Trophoblast cell (in vitro differentiated cells and primary cell): ENCODE measurements at regions not wholly inside any gene's neighbourhood (a gene's known extent, or its start where the extent isn't known, plus 50 kb on each side); places are given as distances from the start of the nearest gene placed in this dataset.

Experiments
- DNase-seq, 2 donors: peaks; one replicate each; pipeline ENCODE4 v3.0.0-alpha.2; 2016
- H2AFZ ChIP-seq: 2 replicates; pipeline ENCODE4 v1.6.1; 2013; ENCODE audit warnings: low read length, moderate library complexity, mild to moderate bottlenecking; ENCODE audit not compliant: insufficient read depth, poor library complexity
- H2AK5ac ChIP-seq: 2 replicates; pipeline ENCODE4 v1.6.1; 2013; ENCODE audit warnings: mild to moderate bottlenecking, low read length
- H2BK120ac ChIP-seq: 2 replicates; pipeline ENCODE4 v1.6.1; 2013; ENCODE audit warnings: low read length, mild to moderate bottlenecking, moderate library complexity; ENCODE audit not compliant: insufficient read depth, poor library complexity
- H2BK12ac ChIP-seq: 2 replicates; pipeline ENCODE4 v1.6.1; 2013; ENCODE audit warnings: mild to moderate bottlenecking, low read length, moderate library complexity
- H2BK5ac ChIP-seq: 2 replicates; pipeline ENCODE4 v1.6.1; 2013; ENCODE audit warnings: low read length, low read depth, moderate library complexity, mild to moderate bottlenecking; ENCODE audit not compliant: poor library complexity
- H3K14ac ChIP-seq: 2 replicates; pipeline ENCODE4 v1.6.1; 2013; ENCODE audit warnings: mild to moderate bottlenecking, low read length
- H3K18ac ChIP-seq: 2 replicates; pipeline ENCODE4 v1.6.1; 2013; ENCODE audit warnings: mild to moderate bottlenecking, low read length
- H3K23ac ChIP-seq: 2 replicates; pipeline ENCODE4 v1.6.1; 2013; ENCODE audit warnings: low read length
- H3K27ac ChIP-seq: 2 replicates; pipeline ENCODE4 v1.5.1; 2013; ENCODE audit warnings: low read depth, mild to moderate bottlenecking, inconsistent platforms, low read length, moderate library complexity
- H3K27me3 ChIP-seq: 2 replicates; pipeline ENCODE4 v1.6.1; 2013; ENCODE audit warnings: inconsistent platforms, mild to moderate bottlenecking, low read length, moderate library complexity; ENCODE audit not compliant: insufficient read depth
- H3K36me3 ChIP-seq, 2 experiments: 1 replicate in 1 of 2; 2 replicates in 1 of 2; pipeline ENCODE4 v1.6.1; 2013; ENCODE audit warnings: low read length in 2 of 2, mild to moderate bottlenecking in 2 of 2, moderate library complexity in 1 of 2; ENCODE audit not compliant: insufficient read depth in 2 of 2, control insufficient read depth in 1 of 2
- H3K4ac ChIP-seq: 2 replicates; pipeline ENCODE4 v1.6.1; 2013; ENCODE audit warnings: low read depth, mild to moderate bottlenecking, low read length, moderate library complexity
- H3K4me1 ChIP-seq, 2 experiments: 1 replicate in 1 of 2; 2 replicates in 1 of 2; pipeline ENCODE4 v1.6.1; 2013; ENCODE audit warnings: low read length in 2 of 2, mild to moderate bottlenecking in 2 of 2, moderate library complexity in 1 of 2; ENCODE audit not compliant: insufficient read depth in 2 of 2, control insufficient read depth in 1 of 2
- H3K4me2 ChIP-seq: 2 replicates; pipeline ENCODE4 v1.6.1; 2013; ENCODE audit warnings: inconsistent platforms, mild to moderate bottlenecking, low read length, moderate library complexity
- H3K4me3 ChIP-seq: 2 replicates; pipeline ENCODE4 v1.5.1; 2013; ENCODE audit warnings: mild to moderate bottlenecking, low read depth, low read length, inconsistent platforms
- H3K79me1 ChIP-seq: one replicate; pipeline ENCODE4 v1.6.1; 2013; ENCODE audit warnings: low read length
- H3K79me2 ChIP-seq: 2 replicates; pipeline ENCODE4 v1.6.1; 2013; ENCODE audit warnings: low read length, mild to moderate bottlenecking; ENCODE audit not compliant: control insufficient read depth, insufficient read depth, poor library complexity
- H3K9ac ChIP-seq: 2 replicates; pipeline ENCODE4 v1.6.1; 2013; ENCODE audit warnings: mild to moderate bottlenecking, low read length
- H3K9me3 ChIP-seq: 2 replicates; pipeline ENCODE4 v1.6.1; 2013; ENCODE audit warnings: low read depth, mild to moderate bottlenecking, control low read depth, inconsistent platforms, low read length; ENCODE audit not compliant: insufficient read depth
- H4K12ac ChIP-seq: 2 replicates; pipeline ENCODE4 v1.6.1; 2013; ENCODE audit warnings: low read depth, mild to moderate bottlenecking, low read length, moderate library complexity
- H4K8ac ChIP-seq: 2 replicates; pipeline ENCODE4 v1.6.1; 2013; ENCODE audit warnings: low read depth, mild to moderate bottlenecking, low read length, moderate library complexity
- H4K91ac ChIP-seq: one replicate; pipeline ENCODE4 v1.6.1; 2013; ENCODE audit warnings: low read depth, mild to moderate bottlenecking, low read length, moderate library complexity
- WGBS: extraction: QIAGEN DNeasy Blood & Tissue Kit; methylation state at CpG from one replicate; pipeline ENCODE4 v1.1.7; 2013; ENCODE audit warnings: missing lambda C conversion rate; ENCODE audit not compliant: insufficient read length, insufficient coverage; ENCODE audit errors: extremely low coverage; 5-methylcytosine and 5-hydroxymethylcytosine counted together

GRCh38 chr4:188892837-188893236 lies 753.6 kb downstream of the TRIML1 start:
- Histone ChIP-seq H3K4me3 (no peak overlapping the region), H3K18ac (no peak overlapping the region), H3K9me3 (no peaks in the 10 kb centered on the region), H2BK120ac (no peak overlapping the region), H3K4me2 (no peak overlapping the region), H3K27me3 (no peaks in the 10 kb centered on the region), H3K79me1 (no peaks in the 10 kb centered on the region), H2BK12ac (no peak overlapping the region), H3K4ac (no peak overlapping the region), H3K27ac (no peak overlapping the region), H4K12ac (no peak overlapping the region), H3K79me2 (no peaks in the 10 kb centered on the region), H2BK5ac (no peak overlapping the region), H4K8ac (no peak overlapping the region), H3K36me3 (no peaks in the 10 kb centered on the region), H2AFZ (no peak overlapping the region), H3K23ac (no peak overlapping the region), H3K14ac (no peak overlapping the region), H4K91ac (no peak overlapping the region), H3K4me1 (no peaks in the 10 kb centered on the region), H2AK5ac (no peak overlapping the region), H3K9ac (no peak overlapping the region)
- no peak for DNase-seq
- no CpG with 5 or more reads among the region's 2 CpGs for WGBS

GRCh38 chr4:188903986-188904385 lies 764.7 kb downstream of the TRIML1 start:
- no peaks in the 10 kb centered on the region for H3K79me1 ChIP-seq
- DNase-seq, result no peak
- no peak overlapping the region for H3K23ac ChIP-seq
- H4K12ac ChIP-seq, result no peak overlapping the region
- no peak overlapping the region for H2BK120ac ChIP-seq
- no peak overlapping the region for H3K27ac ChIP-seq
- no peak overlapping the region for H2BK5ac ChIP-seq
- no peak overlapping the region for H3K9ac ChIP-seq
- no peak overlapping the region for H4K91ac ChIP-seq
- H3K4ac ChIP-seq, result no peak overlapping the region
- no peak overlapping the region for H3K18ac ChIP-seq
- H3K4me2 ChIP-seq, result no peak overlapping the region
- no peaks in the 10 kb centered on the region for H3K4me1 ChIP-seq
- H3K14ac ChIP-seq, result no peak overlapping the region
- no peaks in the 10 kb centered on the region for H3K79me2 ChIP-seq
- no peak overlapping the region for H2AK5ac ChIP-seq
- H3K36me3 ChIP-seq, result no peaks in the 10 kb centered on the region
- no peaks in the 10 kb centered on the region for H3K9me3 ChIP-seq
- H3K4me3 ChIP-seq, result no peak overlapping the region
- H2BK12ac ChIP-seq, result no peak overlapping the region
- WGBS, result no CpG with 5 or more reads among the region's 2 CpGs
- no peaks in the 10 kb centered on the region for H3K27me3 ChIP-seq
- H2AFZ ChIP-seq, result no peak overlapping the region
- no peak overlapping the region for H4K8ac ChIP-seq

GRCh38 chr4:188904617-188905016 lies 765.4 kb downstream of the TRIML1 start:
- H2AFZ ChIP-seq, result no peak overlapping the region
- no peak overlapping the region for H3K18ac ChIP-seq
- WGBS, result no CpG with 5 or more reads among the region's 12 CpGs
- H2BK5ac ChIP-seq, result no peak overlapping the region
- H3K14ac ChIP-seq, result no peak overlapping the region
- H3K79me2 ChIP-seq, result no peaks in the 10 kb centered on the region
- no peak overlapping the region for H2BK12ac ChIP-seq
- H4K8ac ChIP-seq, result no peak overlapping the region
- H3K36me3 ChIP-seq, result no peaks in the 10 kb centered on the region
- H3K79me1 ChIP-seq, result no peaks in the 10 kb centered on the region
- no peaks in the 10 kb centered on the region for H3K4me1 ChIP-seq
- H3K4ac ChIP-seq, result no peak overlapping the region
- DNase-seq, result no peak
- H3K4me2 ChIP-seq, result no peak overlapping the region
- H4K91ac ChIP-seq, result no peak overlapping the region
- H2BK120ac ChIP-seq, result no peak overlapping the region
- H3K23ac ChIP-seq, result no peak overlapping the region
- no peak overlapping the region for H3K4me3 ChIP-seq
- H3K27me3 ChIP-seq, result no peaks in the 10 kb centered on the region
- H3K27ac ChIP-seq, result no peak overlapping the region
- no peak overlapping the region for H4K12ac ChIP-seq
- no peaks in the 10 kb centered on the region for H3K9me3 ChIP-seq
- no peak overlapping the region for H3K9ac ChIP-seq
- no peak overlapping the region for H2AK5ac ChIP-seq

GRCh38 chr4:188905248-188905647 lies 766.0 kb downstream of the TRIML1 start:
- DNase-seq, result no peak
- no peaks in the 10 kb centered on the region for H3K36me3 ChIP-seq
- no peak overlapping the region for H4K91ac ChIP-seq
- H2BK5ac ChIP-seq, result no peak overlapping the region
- H3K4me1 ChIP-seq, result no peaks in the 10 kb centered on the region
- no peak overlapping the region for H4K8ac ChIP-seq
- no peaks in the 10 kb centered on the region for H3K9me3 ChIP-seq
- H3K4me2 ChIP-seq, result no peak overlapping the region
- no peak overlapping the region for H3K18ac ChIP-seq
- no peak overlapping the region for H3K14ac ChIP-seq
- no peaks in the 10 kb centered on the region for H3K79me2 ChIP-seq
- H3K79me1 ChIP-seq, result no peaks in the 10 kb centered on the region
- H2AFZ ChIP-seq, result no peak overlapping the region
- no CpG with 5 or more reads among the region's 18 CpGs for WGBS
- no peak overlapping the region for H3K4ac ChIP-seq
- H2AK5ac ChIP-seq, result no peak overlapping the region
- H4K12ac ChIP-seq, result no peak overlapping the region
- H3K27ac ChIP-seq, result no peak overlapping the region
- no peak overlapping the region for H2BK12ac ChIP-seq
- no peak overlapping the region for H3K9ac ChIP-seq
- no peak overlapping the region for H3K23ac ChIP-seq
- no peaks in the 10 kb centered on the region for H3K27me3 ChIP-seq
- no peak overlapping the region for H2BK120ac ChIP-seq
- no peak overlapping the region for H3K4me3 ChIP-seq
